Forelimb muscle (tissue), 1 donor: ENCODE measurements at regions not wholly inside any gene's neighbourhood (a gene's known extent, or its start where the extent isn't known, plus 50 kb on each side); places are given as distances from the start of the nearest gene placed in this dataset.

Experiments
- DNase-seq: peaks from one replicate; pipeline ENCODE4 v3.0.0-alpha.2; 2013; ENCODE audit warnings: low read depth

DNA sequence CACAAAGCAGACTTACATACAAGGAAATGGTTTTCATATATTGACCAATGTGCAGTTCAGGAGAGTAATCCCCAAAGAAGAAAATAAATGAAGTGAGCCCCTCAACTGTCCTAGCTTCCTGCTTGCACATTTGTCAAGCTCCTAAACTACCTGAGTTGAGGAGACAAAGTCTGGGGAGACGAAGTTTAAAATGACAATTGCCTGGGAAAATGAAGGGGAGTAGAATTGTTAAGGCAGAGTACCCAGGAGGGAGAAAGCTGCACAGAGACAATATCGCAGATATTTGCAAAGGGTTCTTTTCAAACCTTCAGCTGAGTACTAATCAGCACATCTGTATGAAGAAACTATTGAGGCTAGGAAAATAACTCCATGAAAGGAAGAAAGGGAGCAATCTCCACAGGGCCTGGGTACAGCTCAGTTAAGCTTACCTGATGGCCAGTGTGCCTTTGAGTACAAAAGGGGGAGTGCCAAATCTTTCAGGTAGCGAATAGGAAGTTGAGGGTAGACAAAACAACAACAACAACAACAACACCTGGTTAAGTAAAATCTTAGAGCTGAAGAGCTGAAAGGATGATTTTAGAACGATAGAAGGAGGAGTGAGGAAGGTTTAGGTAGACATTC is 1700.1 kb upstream of the PRR20A start:
- DNase-seq: no peak

DNA sequence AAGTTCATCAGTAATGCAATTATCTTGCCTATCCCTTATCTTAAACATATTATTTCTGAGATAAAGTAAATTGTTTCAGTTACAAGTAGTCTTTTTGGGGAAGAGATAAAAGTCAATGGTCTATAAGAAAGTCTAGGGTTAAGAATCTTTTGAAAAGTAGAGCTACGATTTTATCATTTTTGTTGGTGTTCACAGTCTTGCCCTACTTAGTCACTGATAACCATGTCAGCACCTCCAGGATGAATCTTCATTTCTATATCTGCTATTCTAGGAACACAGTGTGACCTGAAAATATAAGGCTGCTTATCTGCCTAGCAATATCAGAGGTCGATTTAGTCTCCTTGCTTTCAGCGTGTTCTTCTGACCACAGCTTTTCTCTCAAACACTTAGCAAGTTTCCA is 1676.5 kb upstream of the PRR20A start:
- no peak for DNase-seq

DNA sequence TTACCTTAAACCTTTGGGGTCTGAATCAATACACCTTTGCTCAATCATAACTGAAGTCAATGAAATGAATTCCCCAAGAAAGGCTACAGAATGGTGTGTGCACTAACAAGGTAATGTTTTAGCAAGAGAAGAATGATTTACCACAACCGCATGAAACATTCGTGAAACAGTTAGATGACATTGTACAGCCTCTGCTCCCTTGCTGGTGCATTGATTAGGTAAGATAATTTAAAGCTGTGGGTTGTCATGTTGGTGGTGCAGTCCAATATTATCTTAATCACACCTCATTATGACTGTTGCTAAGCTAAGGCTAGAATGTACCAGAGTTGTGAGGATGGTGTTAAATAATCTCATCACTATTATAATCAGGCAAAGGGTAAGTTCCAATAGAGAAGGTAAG is 1673.2 kb upstream of the PRR20A start:
- no peak for DNase-seq

DNA sequence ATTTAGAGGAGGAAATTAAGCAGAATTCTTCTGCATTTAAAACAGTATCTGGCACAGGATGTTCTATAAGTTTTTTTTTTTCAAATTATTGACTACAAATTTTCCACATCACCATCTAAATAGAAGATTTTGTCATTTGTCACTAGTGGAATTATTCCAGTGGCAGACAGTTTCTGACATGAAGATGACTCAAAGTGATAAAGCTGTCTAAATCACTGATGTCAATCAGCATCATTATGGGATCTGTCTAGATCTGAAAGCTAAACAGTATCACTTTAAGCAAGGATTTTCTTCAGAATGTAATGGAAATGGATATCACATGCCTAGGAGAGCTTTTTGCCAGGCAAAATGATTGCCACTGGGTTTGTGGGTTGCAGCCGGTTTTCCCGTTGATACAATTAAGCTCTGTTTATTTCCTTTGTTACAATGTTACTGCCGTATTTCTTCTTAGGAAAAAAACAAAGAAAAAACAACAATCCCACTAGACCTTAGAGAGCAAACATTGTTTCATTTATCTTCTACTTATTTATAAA is 1657.0 kb upstream of the PRR20A start:
- DNase-seq: no peak

DNA sequence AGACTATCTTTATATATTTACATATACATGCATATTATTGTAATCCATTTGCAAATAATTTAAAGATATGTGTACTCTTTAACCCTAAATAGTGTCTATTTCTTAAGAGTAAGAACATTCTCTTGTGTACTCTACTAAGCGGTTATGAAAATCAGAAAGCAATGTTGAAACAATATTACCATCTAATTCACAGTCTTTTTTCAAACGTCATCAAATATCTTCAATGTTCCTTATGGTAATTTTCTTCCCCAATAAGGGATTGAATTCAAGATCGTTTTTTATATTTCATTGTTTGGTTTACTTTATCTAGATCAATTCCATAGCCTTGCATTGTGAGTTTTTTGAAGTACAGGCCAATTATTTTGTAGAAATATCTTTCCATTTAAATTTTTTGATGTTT is 1647.4 kb upstream of the PRR20A start:
- DNase-seq: no peak

DNA sequence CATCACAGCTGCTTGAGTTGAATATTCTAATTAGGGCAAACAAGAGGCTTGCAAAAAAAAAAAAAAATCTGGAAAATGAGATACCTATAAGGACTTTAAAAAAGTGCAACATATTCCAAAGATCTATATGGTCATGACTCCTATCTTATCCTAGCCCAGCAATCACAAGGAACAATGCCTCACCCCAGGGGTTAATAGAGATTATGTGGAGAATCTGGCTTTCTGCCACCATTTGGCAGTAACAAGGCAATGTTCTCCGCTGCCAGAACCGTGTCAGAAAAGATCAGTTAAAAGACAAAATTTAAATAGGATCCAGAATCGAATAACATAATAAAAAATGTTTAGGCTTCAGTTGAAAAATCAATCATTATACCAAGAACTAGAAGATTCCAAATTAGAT is 1643.2 kb upstream of the PRR20A start:
- DNase-seq: no peak

DNA sequence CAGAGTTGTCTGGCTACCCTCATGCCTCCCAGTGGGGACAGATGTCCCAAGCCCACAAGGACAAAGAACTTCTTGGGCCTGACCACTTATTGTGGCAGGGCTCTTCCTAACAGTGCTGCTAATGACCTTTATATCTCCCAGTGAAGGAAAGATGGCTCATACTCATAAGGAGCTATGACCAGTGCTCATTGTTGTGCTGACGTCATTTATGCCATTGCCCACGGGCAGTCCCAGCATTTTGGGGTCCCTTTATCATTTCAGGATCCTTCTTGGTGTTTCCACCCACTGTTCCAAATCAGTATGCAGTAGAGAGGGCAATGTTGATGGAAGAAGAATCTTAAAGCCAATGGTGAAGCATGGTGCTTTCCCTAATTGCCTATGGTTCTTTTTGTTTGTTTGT is 1640.0 kb upstream of the PRR20A start:
- DNase-seq: no peak

DNA sequence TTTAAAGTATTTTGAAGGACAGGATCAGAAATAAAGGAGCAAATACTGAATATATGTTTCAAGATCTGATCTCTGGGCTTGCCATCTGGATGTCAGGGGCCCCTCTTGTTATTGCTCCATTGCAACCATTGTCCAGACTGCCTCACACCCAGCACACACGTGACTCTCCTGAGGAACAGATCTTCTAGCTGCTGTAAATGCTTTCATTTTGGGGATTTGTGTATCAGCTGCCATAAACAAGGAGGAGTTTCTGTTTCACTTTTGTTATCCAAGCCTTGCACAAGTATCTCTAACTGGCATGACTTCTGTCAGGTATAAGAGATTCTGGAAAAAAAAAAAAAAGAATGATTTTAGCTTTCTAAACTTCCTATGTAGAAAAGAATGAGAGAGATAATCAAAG is 1624.1 kb upstream of the PRR20A start:
- DNase-seq: no peak

DNA sequence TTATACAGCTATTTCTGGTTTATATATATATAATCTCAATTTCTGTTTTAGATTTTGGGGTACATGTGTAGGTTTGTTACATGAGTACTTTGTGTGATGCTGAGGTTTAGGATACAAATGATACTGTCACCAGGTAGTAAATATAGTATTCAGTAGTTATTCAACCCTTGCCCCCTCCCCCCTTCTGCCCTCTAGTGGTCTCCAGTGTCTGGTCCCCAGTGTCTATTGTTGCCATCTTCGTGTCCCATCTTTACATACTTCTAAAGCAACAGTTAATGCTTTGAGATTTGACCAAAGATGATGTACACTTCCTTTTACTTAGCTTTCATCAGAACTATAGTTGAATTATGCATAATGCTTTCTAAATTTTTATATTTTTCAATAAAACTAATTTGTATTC is 1623.4 kb upstream of the PRR20A start:
- no peak for DNase-seq

DNA sequence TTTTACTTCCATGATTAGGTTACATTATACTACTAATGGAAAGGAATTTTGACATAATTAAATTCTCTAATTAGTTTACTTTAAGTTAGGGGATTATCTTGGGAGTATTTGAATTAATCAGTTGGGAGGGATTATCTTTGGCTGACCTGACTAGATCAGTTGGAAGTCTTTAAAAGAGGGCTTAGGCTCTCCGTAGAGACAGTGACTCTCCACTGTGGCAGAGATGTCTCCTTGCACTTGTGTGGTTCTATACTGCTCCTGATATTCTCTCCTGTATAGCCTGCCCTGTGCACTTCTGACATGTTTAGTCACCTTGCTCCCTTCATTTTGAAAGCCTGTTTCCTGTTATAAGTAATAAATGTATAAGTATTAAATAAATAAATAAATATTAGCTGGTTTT is 1612.3 kb upstream of the PRR20A start:
- no peak for DNase-seq

DNA sequence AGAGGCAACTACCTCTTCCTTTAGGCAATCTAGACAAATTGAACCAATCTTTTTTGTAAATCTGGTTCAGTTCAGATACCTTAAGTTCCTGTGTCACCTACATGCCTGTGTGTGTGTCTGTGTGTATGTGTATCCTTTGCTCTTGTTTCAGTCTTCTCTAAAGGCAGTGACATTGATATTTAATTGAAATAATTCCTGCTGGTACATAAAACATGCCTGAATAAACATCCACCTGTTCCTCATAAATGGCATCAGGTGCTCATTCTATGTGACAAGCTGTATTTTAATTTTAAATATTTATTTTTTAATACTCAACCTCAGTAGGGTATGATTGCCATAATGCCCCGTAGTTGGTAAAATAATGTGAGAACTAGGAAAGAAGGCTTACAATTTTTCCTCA is 1606.4 kb upstream of the PRR20A start:
- no peak for DNase-seq

DNA sequence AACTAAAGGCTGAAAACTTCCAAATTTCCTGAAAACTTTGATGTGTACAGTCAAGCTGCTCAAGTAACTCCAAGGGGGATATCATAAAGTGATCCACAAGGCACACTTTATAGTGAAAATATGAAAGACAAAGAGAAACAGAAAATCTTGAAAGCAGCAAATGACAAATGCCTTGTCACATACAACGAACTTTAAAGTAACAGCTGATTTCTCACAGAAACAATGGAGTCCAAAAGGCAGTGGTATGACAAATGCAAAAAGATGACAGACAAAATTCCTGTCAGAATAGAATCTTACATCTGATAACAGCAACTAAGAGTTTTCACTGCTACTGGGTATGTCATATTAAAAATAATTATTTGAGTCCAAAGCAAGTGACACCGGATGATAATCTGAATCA is 1602.3 kb upstream of the PRR20A start:
- no peak for DNase-seq

DNA sequence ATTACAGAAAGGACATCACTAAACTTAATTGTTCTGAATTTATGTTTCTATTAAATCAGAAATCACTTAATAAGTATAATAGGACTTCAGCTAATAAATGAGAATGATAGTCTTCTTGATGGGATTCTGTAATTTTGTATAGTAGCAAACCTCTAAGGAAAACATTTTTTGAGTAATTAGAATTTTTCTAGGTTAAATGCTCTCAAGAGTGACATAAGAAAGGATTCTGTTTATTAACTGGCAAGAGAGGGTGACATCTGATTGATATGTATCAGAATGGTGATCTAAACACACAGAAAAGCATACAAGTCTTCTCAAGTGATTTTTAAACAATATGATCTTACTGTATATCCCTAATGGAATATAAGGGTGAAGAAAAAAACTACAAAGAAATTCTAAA is 1597.7 kb upstream of the PRR20A start:
- DNase-seq: no peak

DNA sequence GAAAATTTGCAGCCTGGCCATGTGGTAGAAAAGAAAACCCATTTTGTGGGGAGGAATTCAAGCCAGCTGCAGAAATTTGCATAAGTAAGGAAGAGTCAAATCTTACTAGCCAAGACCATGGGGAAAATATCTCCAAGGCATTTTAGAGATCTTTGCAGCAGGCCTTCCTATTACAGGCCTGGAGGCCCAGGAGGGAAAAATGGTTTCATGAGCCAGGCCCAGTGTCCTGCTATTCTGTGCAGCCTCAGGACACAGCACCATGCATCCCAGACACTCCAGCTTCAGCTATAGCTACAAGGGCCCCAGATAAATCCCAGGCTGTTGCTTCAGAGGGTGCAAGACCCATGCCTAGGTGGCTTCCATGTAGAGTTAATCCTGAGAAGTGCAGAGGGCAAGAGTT is 1590.1 kb upstream of the PRR20A start:
- no peak for DNase-seq

DNA sequence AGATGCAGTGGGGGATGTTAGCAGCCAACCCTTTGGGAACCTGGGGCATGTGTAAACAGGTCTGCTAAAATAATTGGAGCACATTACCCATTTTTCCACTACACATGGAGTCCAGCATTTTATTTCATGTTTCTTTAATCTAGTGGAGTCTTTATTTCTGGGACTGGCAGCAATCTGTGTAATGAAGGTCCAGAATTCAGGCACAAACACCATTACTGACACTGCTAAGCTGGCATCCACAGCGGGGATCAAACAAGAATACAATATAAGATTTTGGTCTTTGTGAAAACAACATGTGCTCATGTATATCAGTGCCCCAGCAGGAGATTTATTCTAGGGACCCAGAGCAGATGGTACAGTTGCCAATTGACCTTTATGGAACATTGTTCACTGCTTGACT is 1587.0 kb upstream of the PRR20A start:
- DNase-seq: no peak

DNA sequence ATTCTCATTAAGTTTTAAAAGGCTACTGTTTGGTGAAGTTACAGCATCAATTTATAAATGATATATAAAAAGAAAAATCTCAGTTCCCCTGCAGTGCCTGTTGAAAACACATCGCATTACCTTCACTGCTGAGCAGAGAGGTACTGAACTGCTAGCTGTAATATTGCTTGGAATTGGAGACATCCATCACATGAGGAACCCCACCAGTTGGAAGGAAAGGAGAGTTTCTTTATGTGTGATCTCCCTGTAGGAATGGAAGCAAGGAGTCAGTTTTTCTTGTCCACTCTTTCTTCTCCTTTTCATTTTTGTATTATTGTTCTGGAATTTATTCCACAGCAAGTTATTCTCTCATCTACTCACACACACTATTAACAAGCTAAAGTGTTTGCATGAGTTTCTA is 1586.0 kb upstream of the PRR20A start:
- no peak for DNase-seq

DNA sequence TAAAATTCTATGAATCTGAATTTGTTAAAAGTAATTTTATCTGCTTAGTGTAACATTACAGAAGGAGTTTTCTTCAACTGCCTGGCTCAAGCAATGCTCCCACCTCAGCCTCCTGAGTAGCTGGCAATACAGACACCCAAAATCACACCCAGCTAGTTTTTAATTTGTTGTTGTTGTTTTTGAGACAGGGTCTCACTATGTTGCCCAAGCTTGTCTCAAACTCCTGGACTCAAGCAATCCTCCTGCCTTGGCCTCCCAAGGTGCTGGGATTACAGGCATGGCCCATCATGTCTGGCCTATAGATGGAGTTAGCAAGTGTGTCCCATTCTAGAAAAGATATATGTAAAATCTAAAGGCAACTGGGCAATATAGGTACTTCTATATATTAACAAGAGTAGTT is 1580.4 kb upstream of the PRR20A start:
- no peak for DNase-seq

DNA sequence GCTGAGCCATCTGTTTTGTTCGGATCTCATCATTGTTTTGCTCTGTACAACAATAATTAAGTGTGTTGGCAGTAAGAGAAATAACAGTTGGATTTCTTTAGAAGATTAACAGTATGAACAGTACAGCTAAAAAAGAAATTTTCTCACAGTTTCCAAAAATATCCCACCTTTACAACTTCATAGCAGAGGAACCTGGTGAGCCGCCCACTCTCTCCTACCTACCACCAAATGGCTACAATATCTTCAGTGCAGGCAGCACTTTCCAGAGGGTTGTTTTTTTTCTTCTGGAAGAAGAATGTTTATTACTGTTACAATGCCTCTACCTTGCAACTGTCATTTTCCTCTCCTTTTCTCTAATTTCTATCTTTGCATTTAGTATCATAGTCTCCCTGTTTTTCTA is 1577.5 kb upstream of the PRR20A start:
- no peak for DNase-seq

DNA sequence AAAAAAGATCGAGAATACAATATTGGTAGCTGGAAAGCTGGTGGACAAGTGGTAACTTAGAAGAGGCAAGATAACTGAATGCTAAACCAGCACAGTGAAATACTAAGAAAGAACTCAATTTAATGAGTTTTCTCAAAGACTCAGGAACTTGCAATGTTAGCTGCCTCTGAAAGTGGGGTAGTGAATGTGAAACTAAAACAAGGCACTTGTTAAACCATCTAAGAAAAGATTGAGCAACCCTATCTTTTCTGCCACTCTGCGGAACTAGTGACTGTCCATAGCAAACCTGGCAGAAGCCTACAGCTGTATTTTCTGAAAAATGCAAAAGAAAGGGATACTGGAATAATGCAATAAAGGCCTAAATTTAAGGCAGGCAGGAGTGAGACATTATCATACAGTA is 1574.4 kb upstream of the PRR20A start:
- no peak for DNase-seq

DNA sequence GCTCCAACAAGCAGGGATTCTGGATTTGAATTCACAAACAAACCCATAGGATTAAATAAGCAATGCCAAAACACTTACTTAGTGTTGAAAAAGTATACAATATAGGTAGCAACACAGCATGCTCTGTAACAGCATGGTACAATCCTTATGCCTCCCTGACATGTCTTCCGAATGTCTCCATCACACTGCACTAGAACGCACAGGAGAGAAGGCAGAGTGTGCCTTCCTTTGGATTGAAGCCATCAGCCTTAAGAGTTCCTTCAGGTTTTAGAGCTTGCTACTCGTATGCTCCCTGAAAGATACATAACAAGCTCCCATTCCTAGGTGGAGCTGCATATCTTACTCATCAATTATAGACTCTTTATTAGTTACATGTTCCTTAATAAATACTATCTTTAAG is 1573.9 kb upstream of the PRR20A start:
- no peak for DNase-seq

DNA sequence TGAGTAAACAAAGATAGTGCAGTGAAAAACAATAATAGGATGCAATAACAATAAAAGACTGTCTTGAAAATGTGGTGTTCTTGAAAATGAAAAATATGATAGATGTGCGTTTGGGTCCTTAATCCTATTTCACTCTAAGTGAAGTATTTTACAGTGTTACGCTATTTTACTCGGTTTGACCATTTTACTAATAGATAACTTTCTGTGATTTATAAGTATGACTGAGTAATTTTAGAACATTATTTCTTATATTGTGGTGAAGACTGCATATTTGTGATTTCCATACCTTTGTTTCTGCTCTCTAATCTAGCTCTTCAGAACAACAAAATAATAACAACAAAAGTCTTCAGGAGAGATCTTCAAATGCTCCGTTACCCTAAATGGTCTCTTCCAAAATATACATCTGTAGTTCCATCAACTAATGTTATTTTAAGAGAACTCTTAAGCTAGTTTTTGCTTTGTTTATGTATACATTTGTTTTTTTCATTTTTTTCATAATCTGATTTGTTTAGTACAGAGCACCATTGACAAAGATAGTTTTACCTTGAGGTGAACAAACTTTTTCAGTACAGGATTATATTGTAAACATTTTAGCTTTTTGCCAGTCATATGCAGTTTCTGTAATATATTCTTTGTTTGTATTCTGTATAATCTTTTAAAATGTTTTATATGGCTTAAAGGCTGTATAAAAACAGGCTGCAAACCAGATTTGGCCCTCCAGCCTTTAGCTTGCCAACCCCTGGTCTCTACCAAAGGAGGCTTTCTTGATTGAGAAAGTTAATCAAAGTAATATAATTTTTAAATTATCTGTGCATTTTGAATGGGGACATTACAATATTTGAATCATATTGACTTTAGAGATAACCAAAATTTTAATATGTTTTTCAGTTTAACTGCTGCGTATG is 1572.7 kb upstream of the PRR20A start:
- no peak for DNase-seq

DNA sequence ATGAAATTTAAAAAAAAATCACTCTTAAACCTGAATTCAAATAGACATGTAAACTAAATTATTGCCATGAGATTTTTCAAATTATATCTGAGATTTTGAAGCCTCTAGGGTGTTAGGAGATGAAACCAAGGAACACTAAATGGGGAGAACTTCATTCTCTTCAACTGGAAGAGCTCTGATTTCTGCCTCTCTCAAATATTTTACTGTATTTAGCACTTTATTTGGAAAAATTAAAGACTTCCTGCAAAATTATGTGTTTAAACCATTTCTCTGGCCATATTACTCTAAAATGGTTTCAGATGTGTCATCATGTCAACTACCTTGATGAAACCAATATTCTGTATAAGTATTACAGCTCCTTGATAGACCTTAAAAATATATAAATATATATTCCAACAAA is 1571.6 kb upstream of the PRR20A start:
- DNase-seq: no peak

DNA sequence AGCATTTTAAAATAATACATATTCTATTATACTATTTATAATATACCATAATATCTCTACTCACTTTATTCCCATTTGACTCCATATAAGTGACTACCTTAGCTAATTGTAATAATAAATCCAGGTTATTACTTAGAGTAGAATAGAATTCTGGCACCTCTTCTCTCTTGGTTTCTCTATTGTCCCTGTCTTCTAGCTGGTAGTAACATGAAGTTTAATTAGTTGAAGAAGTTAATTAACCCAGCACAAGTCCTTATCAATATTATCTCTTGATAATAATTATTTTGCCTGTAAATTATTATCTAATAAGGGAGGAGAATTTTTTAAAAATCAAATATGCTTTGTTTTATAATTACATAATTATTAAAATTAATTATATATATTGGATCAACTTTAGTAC is 1571.2 kb upstream of the PRR20A start:
- no peak for DNase-seq
